ENCODE measurements at regions not wholly inside any gene's neighbourhood (a gene's known extent, or its start where the extent isn't known, plus 50 kb on each side); places are given as distances from the start of the nearest gene placed in this dataset.

DNA sequence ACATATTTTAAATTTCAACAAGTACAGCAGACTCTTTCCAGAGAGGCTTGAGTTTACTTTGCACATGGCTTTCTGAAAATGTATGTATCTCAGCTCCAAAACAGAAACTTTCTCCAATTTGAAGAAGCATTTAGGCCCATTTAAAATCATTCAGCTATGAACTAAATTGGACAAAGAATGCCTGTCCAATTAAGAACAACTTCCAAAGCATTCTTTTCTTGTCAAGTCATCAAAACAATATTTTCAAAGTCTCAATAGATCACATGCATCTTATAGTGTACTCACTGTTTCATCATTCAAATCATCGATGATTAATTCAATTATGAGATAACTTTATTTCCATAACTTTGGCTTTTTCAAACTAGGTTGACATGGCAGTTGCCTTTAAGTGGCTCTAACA lies 95.2 kb downstream of the KBTBD8 start:
- H3K27ac ChIP-seq: no peak overlapping the region
- intact Hi-C loops (cut with DNase I; ENCODE audit: low total_unique reads): no loop called here
- TF ChIP-seq POLR2A (IDR thresholded peaks at IDR 0.05): no peak
- TF ChIP-seq POLR2AphosphoS5 (IDR thresholded peaks at IDR 0.05): no peak
- TF ChIP-seq, protein P1, sequence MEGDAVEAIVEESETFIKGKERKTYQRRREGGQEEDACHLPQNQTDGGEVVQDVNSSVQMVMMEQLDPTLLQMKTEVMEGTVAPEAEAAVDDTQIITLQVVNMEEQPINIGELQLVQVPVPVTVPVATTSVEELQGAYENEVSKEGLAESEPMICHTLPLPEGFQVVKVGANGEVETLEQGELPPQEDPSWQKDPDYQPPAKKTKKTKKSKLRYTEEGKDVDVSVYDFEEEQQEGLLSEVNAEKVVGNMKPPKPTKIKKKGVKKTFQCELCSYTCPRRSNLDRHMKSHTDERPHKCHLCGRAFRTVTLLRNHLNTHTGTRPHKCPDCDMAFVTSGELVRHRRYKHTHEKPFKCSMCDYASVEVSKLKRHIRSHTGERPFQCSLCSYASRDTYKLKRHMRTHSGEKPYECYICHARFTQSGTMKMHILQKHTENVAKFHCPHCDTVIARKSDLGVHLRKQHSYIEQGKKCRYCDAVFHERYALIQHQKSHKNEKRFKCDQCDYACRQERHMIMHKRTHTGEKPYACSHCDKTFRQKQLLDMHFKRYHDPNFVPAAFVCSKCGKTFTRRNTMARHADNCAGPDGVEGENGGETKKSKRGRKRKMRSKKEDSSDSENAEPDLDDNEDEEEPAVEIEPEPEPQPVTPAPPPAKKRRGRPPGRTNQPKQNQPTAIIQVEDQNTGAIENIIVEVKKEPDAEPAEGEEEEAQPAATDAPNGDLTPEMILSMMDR (IDR thresholded peaks at IDR 0.05): no peak
- no peak for DNase-seq (ENCODE audit: low spot score in 2 of 2)
- H3K36me3 ChIP-seq: no peaks in the 10 kb centered on the region
- no peaks in the 10 kb centered on the region for H3K27me3 ChIP-seq
- no peaks in the 10 kb centered on the region for H3K4me1 ChIP-seq
- H3K9me3 ChIP-seq: peaks cover 0 to 6% of the 10 kb centered on the region in 2 donors
- no peak overlapping the region for H3K4me3 ChIP-seq

DNA sequence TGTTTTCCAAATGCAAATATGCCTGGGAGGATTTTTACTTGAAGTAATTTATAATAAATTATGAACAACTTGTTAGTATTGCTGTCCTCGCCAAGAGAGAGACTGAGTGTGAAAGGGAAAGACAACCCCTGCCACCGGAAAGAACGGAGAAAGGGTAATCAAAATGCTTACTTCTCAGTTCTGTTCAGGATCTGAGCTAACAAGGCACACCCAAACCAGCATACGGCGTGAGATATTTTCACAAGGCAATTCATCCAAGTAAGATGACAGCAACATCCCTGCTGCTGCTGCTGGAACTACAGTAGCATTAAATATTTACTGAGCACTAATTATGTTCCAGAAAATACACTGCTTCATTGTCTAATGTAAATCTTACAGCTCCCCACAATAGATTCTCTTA lies 96.1 kb downstream of the KBTBD8 start:
- no peak for DNase-seq (ENCODE audit: low spot score in 2 of 2)
- H3K4me1 ChIP-seq: no peaks in the 10 kb centered on the region
- H3K27ac ChIP-seq: no peak overlapping the region
- no peaks in the 10 kb centered on the region for H3K36me3 ChIP-seq
- H3K9me3 ChIP-seq: no peaks in the 10 kb centered on the region
- intact Hi-C loops (cut with DNase I; ENCODE audit: low total_unique reads): no loop called here
- no peaks in the 10 kb centered on the region for H3K27me3 ChIP-seq
- H3K4me3 ChIP-seq: no peak overlapping the region
- TF ChIP-seq, protein P1 (IDR thresholded peaks at IDR 0.05): no peak
- TF ChIP-seq POLR2A (IDR thresholded peaks at IDR 0.05): no peak
- TF ChIP-seq POLR2AphosphoS5 (IDR thresholded peaks at IDR 0.05): no peak

DNA sequence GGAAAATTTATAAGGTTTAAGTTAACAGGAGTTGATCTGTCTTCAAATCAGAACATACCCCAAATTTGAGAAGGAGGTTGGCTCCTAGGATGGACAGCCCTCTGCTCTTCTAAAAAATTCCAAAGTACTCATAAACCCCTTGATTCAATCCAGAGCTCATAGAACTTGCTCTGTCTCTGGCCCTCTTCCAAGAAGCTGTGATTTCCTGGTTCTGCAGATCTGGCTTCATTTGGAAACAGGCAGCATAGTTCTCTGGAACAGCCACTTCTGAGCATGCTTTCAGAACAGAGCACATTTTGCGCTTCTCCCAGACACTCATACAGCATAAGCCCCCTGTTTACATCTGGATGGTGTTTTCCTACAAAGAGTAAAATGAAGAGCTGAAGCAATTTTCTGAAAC lies 96.7 kb downstream of the KBTBD8 start:
- intact Hi-C loops (cut with DNase I; ENCODE audit: low total_unique reads): no loop called here

GRCh38 chr3:67104388-67104787 lies 106.3 kb downstream of the KBTBD8 start:
- Histone ChIP-seq H3K9me3 (peaks cover 0 to 3% of the 10 kb centered on the region in 2 donors), H3K36me3 (no peaks in the 10 kb centered on the region), H3K4me3 (no peak overlapping the region), H3K27ac (no peak overlapping the region), H3K4me1 (no peaks in the 10 kb centered on the region), H3K27me3 (no peaks in the 10 kb centered on the region)
- intact Hi-C loops (cut with DNase I; ENCODE audit: low total_unique reads): no loop called here
- DNase-seq (ENCODE audit: low spot score in 2 of 2): no peak
- TF ChIP-seq POLR2A (IDR thresholded peaks at IDR 0.05): no peak
- TF ChIP-seq, protein P1 (IDR thresholded peaks at IDR 0.05): no peak
- no peak for TF ChIP-seq POLR2AphosphoS5 (IDR thresholded peaks at IDR 0.05)

More for the DNA sequence above, 96.7 kb downstream of the KBTBD8 start:
- no peak overlapping the region for H3K4me3 ChIP-seq
- TF ChIP-seq POLR2AphosphoS5 (IDR thresholded peaks at IDR 0.05): no peak
- TF ChIP-seq, protein P1 (IDR thresholded peaks at IDR 0.05): no peak
- no peak for TF ChIP-seq POLR2A (IDR thresholded peaks at IDR 0.05)
- no peaks in the 10 kb centered on the region for H3K9me3 ChIP-seq
- no peaks in the 10 kb centered on the region for H3K4me1 ChIP-seq
- DNase-seq (ENCODE audit: low spot score in 2 of 2): no peak
- no peaks in the 10 kb centered on the region for H3K36me3 ChIP-seq
- no peaks in the 10 kb centered on the region for H3K27me3 ChIP-seq
- no peak overlapping the region for H3K27ac ChIP-seq

DNA sequence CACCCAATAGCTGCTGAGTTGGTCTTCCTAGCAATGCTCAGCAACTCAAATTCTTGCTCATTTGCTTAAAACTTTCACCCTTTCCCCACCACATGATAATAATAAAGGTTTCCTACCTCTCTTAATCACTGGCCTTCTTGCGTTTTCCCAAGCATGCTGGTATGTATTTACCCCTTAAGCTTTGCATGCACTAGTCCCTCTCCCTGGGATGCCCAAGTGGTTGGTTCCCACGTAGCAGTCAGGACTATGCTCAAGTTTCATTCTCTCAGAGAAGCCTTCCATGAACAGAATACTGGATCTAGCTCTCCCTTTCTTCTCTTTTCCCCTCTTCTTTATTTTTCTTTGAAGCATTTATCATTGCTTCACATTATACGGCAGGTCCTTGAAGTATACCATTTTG lies 108.8 kb downstream of the KBTBD8 start:
- Histone ChIP-seq H3K9me3 (peaks cover 0 to 3% of the 10 kb centered on the region in 2 donors), H3K36me3 (no peaks in the 10 kb centered on the region), H3K4me1 (no peaks in the 10 kb centered on the region), H3K27ac (no peak overlapping the region), H3K27me3 (no peaks in the 10 kb centered on the region), H3K4me3 (no peak overlapping the region)
- no peak for TF ChIP-seq POLR2A (IDR thresholded peaks at IDR 0.05)
- TF ChIP-seq, protein P1 (IDR thresholded peaks at IDR 0.05): no peak
- no peak for DNase-seq (ENCODE audit: low spot score in 2 of 2)
- intact Hi-C loops (cut with DNase I; ENCODE audit: low total_unique reads): no loop called here

Measured in breast epithelium (tissue), 4 donors.